Testis (tissue), 2 donors: ENCODE measurements at regions not wholly inside any gene's neighbourhood (a gene's known extent, or its start where the extent isn't known, plus 50 kb on each side); places are given as distances from the start of the nearest gene placed in this dataset.

Experiments used
- DNase-seq: peaks from one replicate; pipeline ENCODE4 v3.0.0-alpha.2; 2019
- H3K27ac ChIP-seq, 2 donors: fragments of 200-600 bp; sonication (generic); one replicate each; pipeline ENCODE4 v1.5.1; 2019
- H3K27me3 ChIP-seq: fragments of 200-600 bp; sonication (generic); one replicate; pipeline ENCODE4 v1.5.1; 2019
- H3K36me3 ChIP-seq: fragments of 200-600 bp; sonication (generic); one replicate; pipeline ENCODE4 v1.5.1; 2017; ENCODE audit warnings: low read depth; ENCODE audit errors: missing control alignments
- H3K4me1 ChIP-seq: fragments of 200-600 bp; sonication (generic); one replicate; pipeline ENCODE4 v1.5.1; 2019
- H3K4me3 ChIP-seq, 2 donors: fragments of 200-600 bp; sonication (generic); one replicate each; pipeline ENCODE4 v1.5.1; 2017 to 2019
- H3K9me3 ChIP-seq: fragments of 200-600 bp; sonication (generic); one replicate; pipeline ENCODE4 v1.5.1; 2017
- POLR2A ChIP-seq: fragments of 450-650 bp; IDR thresholded peaks from one replicate; pipeline ENCODE4 v1.6.1; 2017; ENCODE audit warnings: antibody characterized with exemption, mild to moderate bottlenecking, moderate library complexity
- WGBS, 2 donors: methylation state at CpG; one replicate each; pipeline ENCODE4 v1.1.5; 2018; 5-methylcytosine and 5-hydroxymethylcytosine counted together
- intact Hi-C: fragments of 100-400 bp; cut with DNase I; formaldehyde crosslinking; loops from one replicate; pipeline ENCODE4 v1.15.1; 2023; ENCODE audit warnings: low total_unique reads
- TF ChIP-seq, protein P1 (sequence below), 3 experiments: fragments of 450-650 bp in 2 of 3; fragments of 200-600 bp in 1 of 3; sonication (generic) in 1 of 3; IDR thresholded peaks; one replicate each; pipeline ENCODE4 v1.5.1; 2016 to 2019; ENCODE audit warnings: antibody characterized with exemption in 3 of 3, mild to moderate bottlenecking in 2 of 3, moderate library complexity in 1 of 3

DNA sequence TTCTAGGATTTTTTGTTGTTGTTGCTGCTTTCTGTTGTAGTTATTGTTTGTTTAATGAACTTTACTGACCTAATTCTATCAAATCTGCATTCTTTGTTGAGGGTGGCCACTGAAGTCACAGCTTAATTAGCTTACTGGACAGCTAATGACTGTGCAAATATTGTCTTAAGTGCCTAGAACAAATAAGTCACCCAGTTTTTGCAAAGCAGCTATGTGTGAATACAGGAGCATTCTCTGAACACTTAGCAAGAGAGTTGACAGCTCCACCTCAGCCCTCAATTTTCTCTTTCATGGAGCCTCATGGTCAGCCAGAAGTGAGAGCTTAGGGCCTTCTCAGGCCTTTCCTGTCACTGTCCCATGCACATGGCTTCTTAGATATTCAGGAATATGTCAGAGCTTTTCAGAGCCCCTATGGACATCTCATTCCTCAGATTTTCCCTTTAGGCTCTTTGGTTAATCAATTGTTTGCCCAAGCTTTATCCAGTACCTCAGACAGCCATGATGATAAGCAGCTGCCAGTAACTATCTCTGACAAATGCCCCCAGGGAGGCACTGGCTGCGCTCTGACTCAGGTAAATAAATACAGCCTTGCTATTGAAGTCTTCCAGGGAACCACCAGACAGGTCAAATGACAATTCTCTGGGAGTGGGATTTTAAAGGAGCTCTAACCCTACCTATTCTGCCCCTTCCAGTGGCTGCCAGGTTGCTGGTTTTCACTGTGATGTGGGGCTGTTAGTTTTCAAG is 241.4 kb upstream of the IL12B start:
- H3K36me3 ChIP-seq: no peaks in the 10 kb centered on the region
- no peak for TF ChIP-seq POLR2A
- TF ChIP-seq, protein P1, sequence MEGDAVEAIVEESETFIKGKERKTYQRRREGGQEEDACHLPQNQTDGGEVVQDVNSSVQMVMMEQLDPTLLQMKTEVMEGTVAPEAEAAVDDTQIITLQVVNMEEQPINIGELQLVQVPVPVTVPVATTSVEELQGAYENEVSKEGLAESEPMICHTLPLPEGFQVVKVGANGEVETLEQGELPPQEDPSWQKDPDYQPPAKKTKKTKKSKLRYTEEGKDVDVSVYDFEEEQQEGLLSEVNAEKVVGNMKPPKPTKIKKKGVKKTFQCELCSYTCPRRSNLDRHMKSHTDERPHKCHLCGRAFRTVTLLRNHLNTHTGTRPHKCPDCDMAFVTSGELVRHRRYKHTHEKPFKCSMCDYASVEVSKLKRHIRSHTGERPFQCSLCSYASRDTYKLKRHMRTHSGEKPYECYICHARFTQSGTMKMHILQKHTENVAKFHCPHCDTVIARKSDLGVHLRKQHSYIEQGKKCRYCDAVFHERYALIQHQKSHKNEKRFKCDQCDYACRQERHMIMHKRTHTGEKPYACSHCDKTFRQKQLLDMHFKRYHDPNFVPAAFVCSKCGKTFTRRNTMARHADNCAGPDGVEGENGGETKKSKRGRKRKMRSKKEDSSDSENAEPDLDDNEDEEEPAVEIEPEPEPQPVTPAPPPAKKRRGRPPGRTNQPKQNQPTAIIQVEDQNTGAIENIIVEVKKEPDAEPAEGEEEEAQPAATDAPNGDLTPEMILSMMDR (IDR thresholded peaks at IDR 0.05): no peak
- H3K9me3 ChIP-seq: no peaks in the 10 kb centered on the region
- DNase-seq: no peak
- no peak overlapping the region for H3K27ac ChIP-seq
- H3K4me1 ChIP-seq: no peaks in the 10 kb centered on the region
- no peaks in the 10 kb centered on the region for H3K27me3 ChIP-seq
- intact Hi-C loops: no loop called here
- no peak overlapping the region for H3K4me3 ChIP-seq
- 90 to 100% methylated on average over 1 of the region's 1 CpG for WGBS, 2 donors

DNA sequence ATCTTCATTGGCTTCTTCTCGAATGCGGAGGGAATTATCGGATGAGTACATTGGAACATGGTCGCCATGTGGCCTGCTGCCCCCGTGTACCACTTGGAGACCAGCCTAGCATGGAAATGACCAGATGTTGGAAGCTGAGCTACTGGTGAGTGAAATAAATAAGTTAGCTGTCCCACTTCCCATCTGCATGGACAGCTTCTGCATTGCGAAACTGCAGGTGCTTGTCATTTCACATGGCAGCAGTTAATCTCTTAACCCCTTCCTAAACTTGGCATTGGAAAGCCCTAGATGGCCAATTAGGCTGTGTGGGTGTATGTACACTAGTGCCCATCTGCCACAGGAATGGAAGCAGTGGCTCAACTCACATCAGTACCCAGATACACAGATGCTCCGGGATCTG is 246.6 kb upstream of the IL12B start:
- 92 to 94% methylated on average over 7 of the region's 7 CpGs for WGBS, 2 donors
- H3K9me3 ChIP-seq: no peaks in the 10 kb centered on the region
- no peak overlapping the region for H3K27ac ChIP-seq
- no peak overlapping the region for H3K4me3 ChIP-seq
- no peak for DNase-seq
- no peak for TF ChIP-seq POLR2A
- TF ChIP-seq, protein P1 (IDR thresholded peaks at IDR 0.05): no peak
- no peaks in the 10 kb centered on the region for H3K27me3 ChIP-seq
- intact Hi-C loops: no loop called here
- no peaks in the 10 kb centered on the region for H3K36me3 ChIP-seq
- H3K4me1 ChIP-seq: no peaks in the 10 kb centered on the region

DNA sequence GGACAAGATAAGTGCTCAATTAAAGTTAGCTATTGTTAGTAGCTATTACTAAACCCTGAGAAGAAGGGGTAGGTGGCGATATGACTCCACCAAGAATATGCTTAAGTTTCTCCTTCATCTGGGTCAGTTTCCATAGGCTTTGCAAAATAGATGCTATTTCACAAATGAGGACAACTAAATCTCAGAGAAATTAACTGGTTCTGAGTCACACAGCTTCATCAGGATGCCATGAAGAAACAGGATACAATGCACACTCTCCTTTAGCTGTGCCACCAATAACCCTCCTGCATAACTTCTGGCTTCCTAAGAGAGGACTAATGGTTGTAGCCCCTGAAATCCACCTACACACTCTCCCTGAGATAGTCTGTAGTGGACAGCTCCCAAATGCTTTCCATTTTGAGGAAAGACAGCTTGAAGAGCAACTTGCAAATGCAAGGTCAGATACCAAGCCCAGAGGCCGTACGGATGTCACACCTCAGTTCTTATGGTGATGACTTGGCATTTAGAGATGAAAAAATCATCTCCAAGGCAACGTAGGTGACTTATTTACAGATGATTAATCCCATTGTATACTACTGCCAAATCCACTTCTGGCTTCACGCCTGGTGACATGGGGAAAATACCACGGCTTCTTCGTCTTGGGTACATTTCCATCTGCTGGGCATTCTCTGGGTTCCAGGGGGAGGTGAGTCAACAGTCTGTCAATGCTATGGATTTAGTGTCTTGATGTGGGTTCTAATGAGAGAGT is 251.4 kb upstream of the IL12B start:
- WGBS, 2 donors: 72 to 85% methylated on average over 7 of the region's 7 CpGs
- TF ChIP-seq POLR2A: no peak
- TF ChIP-seq, protein P1 (IDR thresholded peaks at IDR 0.05): no peak
- no peak for DNase-seq
- Histone ChIP-seq H3K27ac (no peak overlapping the region), H3K4me3 (no peak overlapping the region), H3K9me3 (no peaks in the 10 kb centered on the region), H3K4me1 (no peaks in the 10 kb centered on the region), H3K27me3 (no peaks in the 10 kb centered on the region), H3K36me3 (no peaks in the 10 kb centered on the region)
- intact Hi-C loops: no loop called here

DNA sequence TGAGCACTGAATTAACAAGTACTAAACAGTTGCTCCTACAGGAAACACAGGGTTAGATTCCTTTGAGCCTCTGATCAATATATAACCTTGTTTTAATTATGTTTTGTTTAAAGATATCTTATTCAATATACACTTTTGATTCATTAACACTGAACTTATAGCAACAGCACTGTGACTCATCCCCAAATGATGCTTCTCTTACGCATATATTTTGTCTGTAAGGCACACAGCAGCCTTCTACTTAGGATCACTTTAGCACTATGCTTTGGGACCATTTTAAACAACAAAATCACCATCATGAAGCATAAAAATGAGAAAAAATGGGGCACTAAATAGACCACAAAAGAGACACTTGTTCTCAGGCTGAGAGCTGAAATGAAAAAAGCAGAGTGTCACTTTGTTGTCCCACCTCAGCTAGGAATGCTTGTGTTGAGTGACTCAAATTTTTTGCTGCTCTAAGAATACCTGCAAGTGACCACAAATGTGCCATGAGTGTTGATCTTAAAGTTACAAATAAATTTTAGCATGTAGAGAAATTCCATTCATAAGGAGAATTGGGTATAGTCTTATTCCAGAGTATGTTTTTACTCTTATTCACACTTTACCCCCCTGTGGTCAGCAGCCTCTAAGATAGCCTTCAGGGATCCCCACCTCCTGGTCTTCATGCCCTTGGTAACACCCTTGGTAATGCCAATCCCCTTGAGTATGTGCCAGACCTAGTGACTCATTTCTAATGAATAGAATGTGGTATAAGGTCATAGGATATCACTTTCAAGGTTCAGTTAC is 252.7 kb upstream of the IL12B start:
- H3K27me3 ChIP-seq: no peaks in the 10 kb centered on the region
- no peak for DNase-seq
- no peaks in the 10 kb centered on the region for H3K36me3 ChIP-seq
- no peaks in the 10 kb centered on the region for H3K9me3 ChIP-seq
- TF ChIP-seq, protein P1 (IDR thresholded peaks at IDR 0.05): no peak
- no peak for TF ChIP-seq POLR2A
- intact Hi-C loops: no loop called here
- no peak overlapping the region for H3K27ac ChIP-seq
- H3K4me3 ChIP-seq: no peak overlapping the region
- WGBS, 2 donors: 85 to 96% methylated on average over 1 of the region's 1 CpG
- H3K4me1 ChIP-seq: no peaks in the 10 kb centered on the region
